Fibroblast of mammary gland (primary cell): ENCODE measurements at regions not wholly inside any gene's neighbourhood (a gene's known extent, or its start where the extent isn't known, plus 50 kb on each side); places are given as distances from the start of the nearest gene placed in this dataset.

Source experiments
- DNase-seq: peaks from one replicate; pipeline ENCODE4 v3.0.0-alpha.2; 2010; ENCODE audit warnings: low read depth
- H3K4me3 ChIP-seq: 2 replicates; pipeline ENCODE4 v1.5.1; 2011; ENCODE audit warnings: low read depth, mild to moderate bottlenecking, low read length, moderate library complexity; ENCODE audit not compliant: control insufficient read depth
- TF ChIP-seq, protein P1 (sequence below): conservative IDR thresholded peaks from 2 replicates; pipeline ENCODE4 v1.5.1; 2011; ENCODE audit warnings: low read depth, low read length, inconsistent platforms; ENCODE audit not compliant: control insufficient read depth, insufficient read depth

DNA sequence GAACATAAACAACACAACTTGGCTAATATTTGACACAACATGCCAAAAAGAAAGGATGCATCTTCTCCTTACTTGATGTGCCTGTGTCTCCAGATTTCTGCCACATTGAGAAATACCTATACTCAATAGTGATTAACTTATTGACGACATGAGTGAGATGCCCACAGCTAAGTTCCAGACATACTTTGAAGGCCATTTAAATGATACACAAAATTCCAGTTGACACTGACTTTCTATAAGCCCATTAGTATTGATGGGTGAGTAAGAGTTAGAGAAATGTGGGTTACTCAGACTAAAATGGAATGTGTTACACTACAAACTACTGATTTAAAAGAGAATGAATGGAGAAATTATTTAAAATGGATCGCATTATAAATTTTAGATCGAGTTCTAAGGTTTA is 838.2 kb upstream of the MGAT4C start:
- TF ChIP-seq, protein P1, sequence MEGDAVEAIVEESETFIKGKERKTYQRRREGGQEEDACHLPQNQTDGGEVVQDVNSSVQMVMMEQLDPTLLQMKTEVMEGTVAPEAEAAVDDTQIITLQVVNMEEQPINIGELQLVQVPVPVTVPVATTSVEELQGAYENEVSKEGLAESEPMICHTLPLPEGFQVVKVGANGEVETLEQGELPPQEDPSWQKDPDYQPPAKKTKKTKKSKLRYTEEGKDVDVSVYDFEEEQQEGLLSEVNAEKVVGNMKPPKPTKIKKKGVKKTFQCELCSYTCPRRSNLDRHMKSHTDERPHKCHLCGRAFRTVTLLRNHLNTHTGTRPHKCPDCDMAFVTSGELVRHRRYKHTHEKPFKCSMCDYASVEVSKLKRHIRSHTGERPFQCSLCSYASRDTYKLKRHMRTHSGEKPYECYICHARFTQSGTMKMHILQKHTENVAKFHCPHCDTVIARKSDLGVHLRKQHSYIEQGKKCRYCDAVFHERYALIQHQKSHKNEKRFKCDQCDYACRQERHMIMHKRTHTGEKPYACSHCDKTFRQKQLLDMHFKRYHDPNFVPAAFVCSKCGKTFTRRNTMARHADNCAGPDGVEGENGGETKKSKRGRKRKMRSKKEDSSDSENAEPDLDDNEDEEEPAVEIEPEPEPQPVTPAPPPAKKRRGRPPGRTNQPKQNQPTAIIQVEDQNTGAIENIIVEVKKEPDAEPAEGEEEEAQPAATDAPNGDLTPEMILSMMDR, result no peak
- H3K4me3 ChIP-seq, result no peak overlapping the region
- DNase-seq, result no peak

DNA sequence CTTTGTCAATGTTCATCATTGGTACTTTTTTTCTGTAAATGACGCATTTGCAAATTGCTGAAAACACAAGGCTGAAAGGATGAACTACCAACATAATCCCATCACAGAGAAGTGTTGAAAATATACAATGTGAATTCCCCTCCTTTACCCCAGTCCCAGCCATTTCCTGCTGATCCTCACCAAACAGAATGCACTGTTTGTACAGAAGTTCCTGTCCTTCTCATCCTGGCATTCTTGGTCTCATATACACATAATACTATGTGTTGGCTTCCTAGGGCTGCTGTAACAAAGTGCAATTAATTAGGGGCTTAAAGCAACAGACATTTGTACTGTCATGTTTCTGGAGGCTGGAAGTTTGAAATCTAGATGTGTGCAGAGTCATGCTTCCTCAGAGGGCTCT is 836.2 kb upstream of the MGAT4C start:
- no peak for DNase-seq
- TF ChIP-seq, protein P1, result no peak

DNA sequence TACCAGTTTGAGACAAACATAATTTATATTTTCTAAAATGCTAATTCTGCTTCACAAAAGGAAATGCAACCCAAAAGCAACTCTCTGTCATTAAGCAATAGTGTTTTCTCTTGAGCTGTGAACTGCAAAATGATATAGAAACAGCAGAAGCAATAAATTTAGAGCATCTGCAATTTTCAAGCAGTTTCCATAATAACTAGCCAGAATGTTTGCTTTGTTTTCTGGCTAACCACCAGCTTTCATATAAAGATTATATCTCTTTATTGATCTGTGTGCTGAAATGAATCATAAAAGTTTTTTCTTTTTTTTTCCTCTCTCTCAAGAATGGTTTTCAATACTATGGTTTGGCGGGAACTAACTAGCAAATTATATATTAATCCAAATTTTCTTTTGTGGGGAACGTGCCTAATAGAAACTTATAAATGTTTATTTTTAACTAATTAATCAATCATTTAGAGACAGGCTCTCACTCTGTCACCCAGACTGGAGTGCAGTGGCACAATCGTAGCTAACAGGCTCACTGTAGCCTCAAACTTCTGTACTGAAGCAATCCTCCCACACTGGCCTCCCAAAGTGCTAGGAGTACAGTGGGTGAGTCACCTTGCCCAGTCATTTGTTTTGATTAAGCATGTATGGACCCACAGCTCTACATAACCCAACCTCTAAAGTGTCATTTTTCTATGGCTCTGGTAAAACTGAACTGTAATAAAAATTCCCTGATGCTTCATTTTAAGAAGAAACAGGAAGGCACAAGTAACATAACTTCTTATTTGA is 830.1 kb upstream of the MGAT4C start:
- DNase-seq, result peak; percentile 44

More for the DNA sequence above, 836.2 kb upstream of the MGAT4C start:
- no peak overlapping the region for H3K4me3 ChIP-seq

DNA sequence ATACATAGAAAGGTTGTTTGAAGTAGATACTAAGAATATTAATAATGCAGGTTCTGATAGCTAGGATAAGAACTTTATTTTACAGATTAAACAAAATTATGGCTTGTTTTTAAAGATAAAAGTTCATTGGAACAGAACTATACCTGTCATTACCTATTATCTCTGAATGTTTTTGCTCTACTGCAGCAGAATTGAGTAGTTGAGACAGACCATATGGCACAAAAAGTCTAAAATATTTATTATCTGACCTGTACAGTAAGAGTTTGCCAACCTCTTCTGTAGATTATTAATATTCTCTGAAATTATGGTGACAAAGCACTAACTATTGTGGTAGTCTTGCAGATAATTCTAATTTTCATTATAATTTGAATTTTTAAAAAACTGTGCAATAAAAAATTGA is 829.1 kb upstream of the MGAT4C start:
- DNase-seq, result no peak
- H3K4me3 ChIP-seq, result no peak overlapping the region
- TF ChIP-seq, protein P1, result no peak

More for the DNA sequence above, 830.1 kb upstream of the MGAT4C start:
- no peak overlapping the region for H3K4me3 ChIP-seq
- TF ChIP-seq, protein P1, result no peak

DNA sequence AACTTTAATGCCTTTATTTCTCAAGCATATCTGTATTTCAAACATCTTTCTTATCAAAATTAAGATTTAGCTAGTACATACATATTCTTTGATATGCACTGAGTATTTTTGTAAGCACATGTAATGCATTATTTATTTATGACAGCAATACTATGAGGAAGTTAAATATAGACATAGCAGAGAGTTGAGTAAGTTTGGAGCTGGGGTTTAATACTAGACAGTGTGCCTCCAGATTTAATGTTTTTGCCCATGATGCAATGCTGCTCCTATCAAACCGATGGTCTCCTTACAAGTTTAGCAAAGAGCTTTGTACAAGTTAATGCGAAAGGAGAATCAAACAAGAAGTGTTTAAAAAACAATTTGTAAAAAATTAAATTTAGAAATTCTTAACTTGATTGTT is 826.6 kb upstream of the MGAT4C start:
- H3K4me3 ChIP-seq, result no peak overlapping the region
- TF ChIP-seq, protein P1, result no peak
- no peak for DNase-seq

DNA sequence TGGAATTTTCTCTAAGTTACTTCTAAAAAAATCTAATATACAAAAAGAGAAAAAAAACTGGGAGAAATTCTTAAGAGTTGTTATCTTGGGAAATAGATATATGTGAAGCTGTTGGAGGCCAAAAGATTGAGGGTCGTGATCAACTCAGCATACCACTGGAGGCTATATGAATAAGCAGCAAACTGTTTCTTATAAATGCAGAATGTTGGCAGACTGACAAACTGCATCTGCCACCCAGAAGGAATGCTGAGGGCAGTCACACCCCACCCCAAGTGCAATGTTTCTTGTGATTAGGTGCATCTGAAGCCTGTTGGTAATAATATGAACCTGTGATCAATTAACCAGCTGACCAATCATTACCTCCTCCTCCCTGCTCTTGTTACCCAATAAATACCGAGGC is 818.6 kb upstream of the MGAT4C start:
- TF ChIP-seq, protein P1, result no peak
- H3K4me3 ChIP-seq, result no peak overlapping the region
- DNase-seq, result peak; percentile 4
